GM12878 (cell line): ENCODE measurements at regions not wholly inside any gene's neighbourhood (a gene's known extent, or its start where the extent isn't known, plus 50 kb on each side); places are given as distances from the start of the nearest gene placed in this dataset.
A peak's percentile ranks its signal among the peaks of the same experiment; 100 is the strongest.

Experiments used
- CBX5 ChIP-seq: sonication (generic); IDR thresholded peaks from 2 replicates; pipeline ENCODE4 v1.6.1; 2016; ENCODE audit warnings: low read depth, moderate library complexity, mild to moderate bottlenecking, inconsistent platforms
- FOXK2 ChIP-seq: fragments of 450-650 bp; IDR thresholded peaks from 2 replicates; pipeline ENCODE4 v1.6.1; 2017; ENCODE audit warnings: mild to moderate bottlenecking, moderate library complexity
- HDAC2 ChIP-seq: fragments of 200-600 bp; sonication (generic); IDR thresholded peaks from 2 replicates; pipeline ENCODE4 v1.6.1; 2017
- POLR2A ChIP-seq: IDR thresholded peaks from 2 replicates; pipeline ENCODE4 v1.6.1; 2011; ENCODE audit warnings: low read depth, mild to moderate bottlenecking, low read length
- RBBP5 ChIP-seq: fragments of 200-600 bp; sonication (generic); conservative IDR thresholded peaks from 2 replicates; pipeline ENCODE4 v1.6.1; 2016
- RCOR1 ChIP-seq: conservative IDR thresholded peaks from 2 replicates; pipeline ENCODE4 v1.6.1; 2012; ENCODE audit warnings: low read depth, low read length, improper control_type of control experiment
- STAT3 ChIP-seq: IDR thresholded peaks from 2 replicates; pipeline ENCODE4 v1.6.1; 2011; ENCODE audit warnings: low read depth, low read length, improper control_type of control experiment
- TCF3 ChIP-seq: IDR thresholded peaks from 2 replicates; pipeline ENCODE4 v1.6.1; 2012; ENCODE audit warnings: low read depth, mild to moderate bottlenecking, low read length, borderline replicate concordance; ENCODE audit not compliant: insufficient read depth
- ZBED1 ChIP-seq: IDR thresholded peaks from 2 replicates; pipeline ENCODE4 v1.6.1; 2016; ENCODE audit warnings: borderline replicate concordance
- TF ChIP-seq, protein P1 (sequence below): IDR thresholded peaks from 2 replicates; pipeline ENCODE4 v1.6.1; 2012; ENCODE audit warnings: mild to moderate bottlenecking, low read depth, low read length
- TF ChIP-seq, protein P2 (sequence below), 3 experiments: IDR thresholded peaks in 2 of 3; conservative IDR thresholded peaks in 1 of 3; 2 replicates each; pipeline ENCODE4 v1.5.1; 2011; ENCODE audit warnings: low read depth in 3 of 3, low read length in 3 of 3, mild to moderate bottlenecking in 3 of 3, control low read depth in 2 of 3, moderate library complexity in 2 of 3, inconsistent platforms in 1 of 3, mixed read lengths in 1 of 3; ENCODE audit not compliant: control insufficient read depth in 2 of 3, insufficient read depth in 1 of 3; ENCODE audit errors: extremely low read depth in 1 of 3
- TF ChIP-seq, protein P3 (sequence below): IDR thresholded peaks from 2 replicates; pipeline ENCODE4 v1.6.1; 2012; ENCODE audit warnings: low read length, inconsistent platforms
- TF ChIP-seq, protein P4 (sequence below): IDR thresholded peaks from 2 replicates; pipeline ENCODE4 v1.6.1; 2012; ENCODE audit warnings: low read depth, low read length, improper control_type of control experiment
- TF ChIP-seq, protein P5 (sequence below): IDR thresholded peaks from 2 replicates; pipeline ENCODE4 v1.6.1; 2012; ENCODE audit warnings: low read depth, low read length, improper control_type of control experiment

DNA sequence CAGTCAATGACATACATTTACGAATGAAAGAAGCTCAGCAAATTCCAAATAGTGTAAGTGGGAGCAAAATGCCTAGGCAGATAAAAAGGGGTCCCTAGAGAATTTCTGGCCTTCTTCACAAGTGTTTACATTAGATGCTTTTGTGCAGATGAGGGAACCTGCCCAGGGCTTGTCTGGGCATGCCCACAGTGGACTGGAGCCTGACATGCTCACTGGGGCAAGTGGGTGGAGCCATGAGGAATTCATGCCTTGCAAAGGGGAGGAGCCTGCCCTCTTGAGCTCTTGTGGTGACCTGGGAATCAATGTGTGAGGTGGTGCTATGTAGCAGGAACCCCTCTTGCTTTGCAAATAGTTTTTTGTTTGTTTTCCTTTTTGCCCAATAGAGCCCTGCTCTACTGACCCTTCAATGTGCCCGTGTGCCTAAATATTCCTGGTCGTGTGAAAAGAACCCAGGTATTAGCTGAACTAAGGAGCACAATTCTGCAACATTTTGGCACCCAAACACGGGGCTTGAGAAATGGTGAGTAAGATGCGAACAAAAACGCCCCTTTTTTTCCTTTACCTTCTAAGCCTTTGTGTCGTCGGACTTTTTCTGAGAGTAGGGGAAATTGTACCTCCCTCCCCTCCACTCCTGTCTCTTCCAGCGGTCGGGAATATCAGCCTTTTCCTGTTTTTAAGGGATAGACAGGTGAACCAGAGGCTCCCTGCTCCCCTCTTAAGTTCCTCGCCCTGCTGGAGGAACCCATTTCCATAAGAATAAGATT is 433.8 kb upstream of the CDH9 start:
- TF ChIP-seq ZBED1 (no peak), HDAC2 (no peak), FOXK2 (no peak), STAT3 (no peak), CBX5 (no peak), POLR2A (peak; percentile 48; the same call in 1 of the 2 replicates), RCOR1 (no peak), RBBP5 (no peak), TCF3 (no peak)
- TF ChIP-seq, protein P1, sequence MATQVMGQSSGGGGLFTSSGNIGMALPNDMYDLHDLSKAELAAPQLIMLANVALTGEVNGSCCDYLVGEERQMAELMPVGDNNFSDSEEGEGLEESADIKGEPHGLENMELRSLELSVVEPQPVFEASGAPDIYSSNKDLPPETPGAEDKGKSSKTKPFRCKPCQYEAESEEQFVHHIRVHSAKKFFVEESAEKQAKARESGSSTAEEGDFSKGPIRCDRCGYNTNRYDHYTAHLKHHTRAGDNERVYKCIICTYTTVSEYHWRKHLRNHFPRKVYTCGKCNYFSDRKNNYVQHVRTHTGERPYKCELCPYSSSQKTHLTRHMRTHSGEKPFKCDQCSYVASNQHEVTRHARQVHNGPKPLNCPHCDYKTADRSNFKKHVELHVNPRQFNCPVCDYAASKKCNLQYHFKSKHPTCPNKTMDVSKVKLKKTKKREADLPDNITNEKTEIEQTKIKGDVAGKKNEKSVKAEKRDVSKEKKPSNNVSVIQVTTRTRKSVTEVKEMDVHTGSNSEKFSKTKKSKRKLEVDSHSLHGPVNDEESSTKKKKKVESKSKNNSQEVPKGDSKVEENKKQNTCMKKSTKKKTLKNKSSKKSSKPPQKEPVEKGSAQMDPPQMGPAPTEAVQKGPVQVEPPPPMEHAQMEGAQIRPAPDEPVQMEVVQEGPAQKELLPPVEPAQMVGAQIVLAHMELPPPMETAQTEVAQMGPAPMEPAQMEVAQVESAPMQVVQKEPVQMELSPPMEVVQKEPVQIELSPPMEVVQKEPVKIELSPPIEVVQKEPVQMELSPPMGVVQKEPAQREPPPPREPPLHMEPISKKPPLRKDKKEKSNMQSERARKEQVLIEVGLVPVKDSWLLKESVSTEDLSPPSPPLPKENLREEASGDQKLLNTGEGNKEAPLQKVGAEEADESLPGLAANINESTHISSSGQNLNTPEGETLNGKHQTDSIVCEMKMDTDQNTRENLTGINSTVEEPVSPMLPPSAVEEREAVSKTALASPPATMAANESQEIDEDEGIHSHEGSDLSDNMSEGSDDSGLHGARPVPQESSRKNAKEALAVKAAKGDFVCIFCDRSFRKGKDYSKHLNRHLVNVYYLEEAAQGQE = no peak
- TF ChIP-seq, protein P2, sequence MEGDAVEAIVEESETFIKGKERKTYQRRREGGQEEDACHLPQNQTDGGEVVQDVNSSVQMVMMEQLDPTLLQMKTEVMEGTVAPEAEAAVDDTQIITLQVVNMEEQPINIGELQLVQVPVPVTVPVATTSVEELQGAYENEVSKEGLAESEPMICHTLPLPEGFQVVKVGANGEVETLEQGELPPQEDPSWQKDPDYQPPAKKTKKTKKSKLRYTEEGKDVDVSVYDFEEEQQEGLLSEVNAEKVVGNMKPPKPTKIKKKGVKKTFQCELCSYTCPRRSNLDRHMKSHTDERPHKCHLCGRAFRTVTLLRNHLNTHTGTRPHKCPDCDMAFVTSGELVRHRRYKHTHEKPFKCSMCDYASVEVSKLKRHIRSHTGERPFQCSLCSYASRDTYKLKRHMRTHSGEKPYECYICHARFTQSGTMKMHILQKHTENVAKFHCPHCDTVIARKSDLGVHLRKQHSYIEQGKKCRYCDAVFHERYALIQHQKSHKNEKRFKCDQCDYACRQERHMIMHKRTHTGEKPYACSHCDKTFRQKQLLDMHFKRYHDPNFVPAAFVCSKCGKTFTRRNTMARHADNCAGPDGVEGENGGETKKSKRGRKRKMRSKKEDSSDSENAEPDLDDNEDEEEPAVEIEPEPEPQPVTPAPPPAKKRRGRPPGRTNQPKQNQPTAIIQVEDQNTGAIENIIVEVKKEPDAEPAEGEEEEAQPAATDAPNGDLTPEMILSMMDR (IDR thresholded peaks at IDR 0.05 in 2 of 3, conservative IDR thresholded peaks at IDR 0.05 in 1 of 3; ENCODE audit: control insufficient read depth in 2 of 3, extremely low read depth in 1 of 3, insufficient read depth in 1 of 3, low read depth in 3 of 3, low read length in 3 of 3) = no peak
- TF ChIP-seq, protein P3, sequence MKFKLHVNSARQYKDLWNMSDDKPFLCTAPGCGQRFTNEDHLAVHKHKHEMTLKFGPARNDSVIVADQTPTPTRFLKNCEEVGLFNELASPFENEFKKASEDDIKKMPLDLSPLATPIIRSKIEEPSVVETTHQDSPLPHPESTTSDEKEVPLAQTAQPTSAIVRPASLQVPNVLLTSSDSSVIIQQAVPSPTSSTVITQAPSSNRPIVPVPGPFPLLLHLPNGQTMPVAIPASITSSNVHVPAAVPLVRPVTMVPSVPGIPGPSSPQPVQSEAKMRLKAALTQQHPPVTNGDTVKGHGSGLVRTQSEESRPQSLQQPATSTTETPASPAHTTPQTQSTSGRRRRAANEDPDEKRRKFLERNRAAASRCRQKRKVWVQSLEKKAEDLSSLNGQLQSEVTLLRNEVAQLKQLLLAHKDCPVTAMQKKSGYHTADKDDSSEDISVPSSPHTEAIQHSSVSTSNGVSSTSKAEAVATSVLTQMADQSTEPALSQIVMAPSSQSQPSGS = no peak
- TF ChIP-seq, protein P4, sequence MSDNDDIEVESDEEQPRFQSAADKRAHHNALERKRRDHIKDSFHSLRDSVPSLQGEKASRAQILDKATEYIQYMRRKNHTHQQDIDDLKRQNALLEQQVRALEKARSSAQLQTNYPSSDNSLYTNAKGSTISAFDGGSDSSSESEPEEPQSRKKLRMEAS = no peak
- TF ChIP-seq, protein P5, sequence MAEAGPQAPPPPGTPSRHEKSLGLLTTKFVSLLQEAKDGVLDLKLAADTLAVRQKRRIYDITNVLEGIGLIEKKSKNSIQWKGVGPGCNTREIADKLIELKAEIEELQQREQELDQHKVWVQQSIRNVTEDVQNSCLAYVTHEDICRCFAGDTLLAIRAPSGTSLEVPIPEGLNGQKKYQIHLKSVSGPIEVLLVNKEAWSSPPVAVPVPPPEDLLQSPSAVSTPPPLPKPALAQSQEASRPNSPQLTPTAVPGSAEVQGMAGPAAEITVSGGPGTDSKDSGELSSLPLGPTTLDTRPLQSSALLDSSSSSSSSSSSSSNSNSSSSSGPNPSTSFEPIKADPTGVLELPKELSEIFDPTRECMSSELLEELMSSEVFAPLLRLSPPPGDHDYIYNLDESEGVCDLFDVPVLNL = no peak
